Endometrial microvascular endothelial cells (primary cell): ENCODE measurements at regions not wholly inside any gene's neighbourhood (a gene's known extent, or its start where the extent isn't known, plus 50 kb on each side); places are given as distances from the start of the nearest gene placed in this dataset.
"Not testable (repeated sequence)": the region's sequence is repeated elsewhere in the genome, so short reads cannot be mapped to it uniquely, and the experiment has no call there.

Source experiments
- in situ Hi-C: cut with HindIII; loops from 2 replicates; pipeline ENCODE4 v1.10.0; 2017; ENCODE audit warnings: low sequenced_read_pairs, low pct_unique_long_range_greater_than_20kb; ENCODE audit errors: inconsistent ontology term

- in situ Hi-C loops, result no loop called here
Observed at GRCh38 chr13:58300224-58300623, 668.7 kb downstream of the PCDH17 start.

- in situ Hi-C loops, result no loop called here
Observed at GRCh38 chr13:58300974-58301681, 669.6 kb downstream of the PCDH17 start.

- in situ Hi-C loops, result no loop called here
Observed at GRCh38 chr13:58302349-58302748, 670.8 kb downstream of the PCDH17 start.

GRCh38 chr13:58306062-58306461 is 674.5 kb downstream of the PCDH17 start:
- in situ Hi-C loops, result no loop called here

- in situ Hi-C loops, result no loop called here
Observed at GRCh38 chr13:58313219-58313618, 681.7 kb downstream of the PCDH17 start.

GRCh38 chr13:58318495-58319167 is 687.1 kb downstream of the PCDH17 start:
- in situ Hi-C loops, result no loop called here

GRCh38 chr13:58324161-58324560 is 692.6 kb downstream of the PCDH17 start:
- in situ Hi-C loops, result no loop called here

- in situ Hi-C loops, result no loop called here
Observed at GRCh38 chr13:58329746-58330145, 698.2 kb downstream of the PCDH17 start.

- in situ Hi-C loops, result no loop called here
Observed at GRCh38 chr13:58340895-58341294, 709.4 kb downstream of the PCDH17 start.

- in situ Hi-C loops, result no loop called here
Observed at GRCh38 chr13:58341318-58341717, 709.8 kb downstream of the PCDH17 start.

GRCh38 chr13:58343076-58343475 is 711.5 kb downstream of the PCDH17 start:
- in situ Hi-C loops, result no loop called here

GRCh38 chr13:58352100-58352499 is 720.6 kb downstream of the PCDH17 start:
- in situ Hi-C loops, result not testable (repeated sequence)

- in situ Hi-C loops, result no loop called here
Observed at GRCh38 chr13:58369936-58370335, 738.4 kb downstream of the PCDH17 start.

GRCh38 chr13:58376349-58376748 is 744.8 kb downstream of the PCDH17 start:
- in situ Hi-C loops, result no loop called here

GRCh38 chr13:58376775-58377174 is 745.2 kb downstream of the PCDH17 start:
- in situ Hi-C loops, result no loop called here

GRCh38 chr13:58379221-58379620 is 747.7 kb downstream of the PCDH17 start:
- in situ Hi-C loops, result no loop called here

- in situ Hi-C loops, result not testable (repeated sequence)
Observed at GRCh38 chr13:58385336-58385735, 753.8 kb downstream of the PCDH17 start.

- in situ Hi-C loops, result no loop called here
Observed at GRCh38 chr13:58397596-58398387, 766.2 kb downstream of the PCDH17 start.

- in situ Hi-C loops, result no loop called here
Observed at GRCh38 chr13:58399263-58399662, 767.7 kb downstream of the PCDH17 start.

- in situ Hi-C loops, result no loop called here
Observed at GRCh38 chr13:58406545-58406944, 775.0 kb downstream of the PCDH17 start.
